Karpas-422 (cell line): ENCODE measurements at regions not wholly inside any gene's neighbourhood (a gene's known extent, or its start where the extent isn't known, plus 50 kb on each side); places are given as distances from the start of the nearest gene placed in this dataset.
"Not testable (repeated sequence)": the region's sequence is repeated elsewhere in the genome, so short reads cannot be mapped to it uniquely, and the experiment has no call there.

Source experiments
- DNase-seq: peaks from one replicate; pipeline ENCODE4 v3.0.0-alpha.2; 2015
- H2AFZ ChIP-seq: fragments of 200-600 bp; sonication (generic); 2 replicates; pipeline ENCODE4 v1.6.1; 2014; ENCODE audit warnings: antibody characterized with exemption, low read length, mixed read lengths
- H3K27ac ChIP-seq: fragments of 200-600 bp; sonication (generic); 2 replicates; pipeline ENCODE4 v1.5.1; 2014; ENCODE audit warnings: mild to moderate bottlenecking, low read length, moderate library complexity
- H3K27me3 ChIP-seq: fragments of 200-600 bp; sonication (generic); 2 replicates; pipeline ENCODE4 v1.6.1; 2014; ENCODE audit warnings: low read length, mixed read lengths
- H3K36me3 ChIP-seq: fragments of 200-600 bp; sonication (generic); 2 replicates; pipeline ENCODE4 v1.6.1; 2014; ENCODE audit warnings: low read length, mixed read lengths; ENCODE audit not compliant: insufficient read depth
- H3K4me1 ChIP-seq: fragments of 200-600 bp; sonication (generic); 2 replicates; pipeline ENCODE4 v1.6.1; 2014; ENCODE audit warnings: mild to moderate bottlenecking, low read length, mixed read lengths
- H3K4me2 ChIP-seq: fragments of 200-600 bp; sonication (generic); 2 replicates; pipeline ENCODE4 v1.6.1; 2014; ENCODE audit warnings: low read length, low read depth, mild to moderate bottlenecking; ENCODE audit not compliant: poor library complexity, severe bottlenecking
- H3K4me3 ChIP-seq: fragments of 200-600 bp; sonication (generic); 2 replicates; pipeline ENCODE4 v1.5.1; 2014; ENCODE audit warnings: mild to moderate bottlenecking, antibody characterized with exemption, low read length, mixed read lengths
- H3K79me2 ChIP-seq: fragments of 200-600 bp; sonication (generic); 2 replicates; pipeline ENCODE4 v1.6.1; 2014; ENCODE audit warnings: mild to moderate bottlenecking, low read length, mixed read lengths
- H3K9ac ChIP-seq: fragments of 200-600 bp; sonication (generic); 2 replicates; pipeline ENCODE4 v1.6.0; 2014; ENCODE audit warnings: low read length
- H3K9me2 ChIP-seq: fragments of 200-600 bp; sonication (generic), shearing (Covaris generic); replicated peaks from 2 replicates; pipeline ENCODE4 v1.6.0; 2014; ENCODE audit warnings: mild to moderate bottlenecking, low read length, moderate library complexity; ENCODE audit not compliant: insufficient read depth
- H3K9me3 ChIP-seq: fragments of 300-700, 200-600 bp; sonication (generic); 2 replicates; pipeline ENCODE4 v1.6.1; 2014; ENCODE audit warnings: low read length, mixed read lengths
- H4K20me1 ChIP-seq: fragments of 200-600 bp; sonication (generic); 2 replicates; pipeline ENCODE4 v1.6.1; 2014; ENCODE audit warnings: mild to moderate bottlenecking, antibody characterized with exemption, low read length, low read depth; ENCODE audit not compliant: insufficient read depth

DNA sequence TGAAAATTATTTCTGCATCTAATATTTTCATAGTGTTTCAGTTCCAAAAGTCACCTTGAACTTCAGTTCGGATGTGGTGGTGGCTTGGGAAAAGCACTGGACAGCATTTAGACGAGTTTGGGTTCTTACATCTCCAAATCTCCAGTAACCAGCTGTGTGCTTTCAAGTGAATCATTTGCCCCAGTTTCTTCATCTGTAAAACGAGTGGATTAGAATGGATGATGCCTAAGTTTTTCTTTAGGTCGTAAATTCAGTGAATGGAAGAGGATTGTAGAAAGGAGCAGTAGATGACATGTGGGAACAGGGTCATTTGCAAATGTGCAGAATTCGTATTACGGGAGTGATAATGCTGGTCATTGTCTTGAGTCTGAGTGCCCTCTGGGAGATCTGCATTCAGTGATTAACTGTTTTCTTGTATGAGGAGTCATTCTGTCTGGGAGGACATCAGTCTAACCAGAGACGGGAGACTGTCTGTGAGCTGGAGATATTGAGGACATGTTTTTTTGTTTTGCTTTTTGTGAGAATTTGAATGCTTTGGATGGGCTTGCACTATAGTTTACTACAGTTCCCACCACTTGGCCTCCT is 641.6 kb upstream of the TBL1XR1 start:
- Histone ChIP-seq H3K9me3 (no peaks in the 10 kb centered on the region), H3K27ac (no peak overlapping the region), H3K9ac (no peak overlapping the region), H3K4me2 (no peak overlapping the region), H3K36me3 (no peaks in the 10 kb centered on the region), H4K20me1 (no peaks in the 10 kb centered on the region), H3K4me1 (no peaks in the 10 kb centered on the region), H3K9me2 (no peaks in the 10 kb centered on the region), H2AFZ (no peak overlapping the region), H3K79me2 (no peaks in the 10 kb centered on the region), H3K4me3 (no peak overlapping the region), H3K27me3 (no peaks in the 10 kb centered on the region)
- DNase-seq, result no peak

DNA sequence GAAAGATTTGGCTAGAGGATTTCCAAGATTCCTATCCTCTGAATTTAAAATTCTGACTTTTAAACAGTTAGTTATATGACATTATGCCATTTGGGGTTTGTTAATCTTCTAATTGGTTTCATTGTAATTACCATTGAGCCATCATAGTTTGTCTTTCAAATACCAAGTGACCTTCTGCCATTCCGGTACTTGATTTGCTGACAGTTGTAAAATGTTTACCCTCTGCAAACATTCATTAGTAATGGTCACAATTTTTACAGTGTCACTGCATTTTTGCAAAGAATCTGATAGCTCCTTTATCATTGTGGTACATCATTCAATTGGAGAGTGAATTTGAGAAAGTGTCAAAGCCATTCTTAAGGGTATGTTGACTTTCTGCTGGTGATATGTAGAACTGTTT is 645.0 kb upstream of the TBL1XR1 start:
- no peaks in the 10 kb centered on the region for H4K20me1 ChIP-seq
- H2AFZ ChIP-seq, result no peak overlapping the region
- H3K4me3 ChIP-seq, result no peak overlapping the region
- H3K4me1 ChIP-seq, result no peaks in the 10 kb centered on the region
- H3K27ac ChIP-seq, result no peak overlapping the region
- H3K9me2 ChIP-seq, result no peaks in the 10 kb centered on the region
- H3K4me2 ChIP-seq, result no peak overlapping the region
- no peaks in the 10 kb centered on the region for H3K36me3 ChIP-seq
- no peaks in the 10 kb centered on the region for H3K27me3 ChIP-seq
- H3K79me2 ChIP-seq, result no peaks in the 10 kb centered on the region
- no peak overlapping the region for H3K9ac ChIP-seq
- H3K9me3 ChIP-seq, result no peaks in the 10 kb centered on the region
- DNase-seq, result no peak

DNA sequence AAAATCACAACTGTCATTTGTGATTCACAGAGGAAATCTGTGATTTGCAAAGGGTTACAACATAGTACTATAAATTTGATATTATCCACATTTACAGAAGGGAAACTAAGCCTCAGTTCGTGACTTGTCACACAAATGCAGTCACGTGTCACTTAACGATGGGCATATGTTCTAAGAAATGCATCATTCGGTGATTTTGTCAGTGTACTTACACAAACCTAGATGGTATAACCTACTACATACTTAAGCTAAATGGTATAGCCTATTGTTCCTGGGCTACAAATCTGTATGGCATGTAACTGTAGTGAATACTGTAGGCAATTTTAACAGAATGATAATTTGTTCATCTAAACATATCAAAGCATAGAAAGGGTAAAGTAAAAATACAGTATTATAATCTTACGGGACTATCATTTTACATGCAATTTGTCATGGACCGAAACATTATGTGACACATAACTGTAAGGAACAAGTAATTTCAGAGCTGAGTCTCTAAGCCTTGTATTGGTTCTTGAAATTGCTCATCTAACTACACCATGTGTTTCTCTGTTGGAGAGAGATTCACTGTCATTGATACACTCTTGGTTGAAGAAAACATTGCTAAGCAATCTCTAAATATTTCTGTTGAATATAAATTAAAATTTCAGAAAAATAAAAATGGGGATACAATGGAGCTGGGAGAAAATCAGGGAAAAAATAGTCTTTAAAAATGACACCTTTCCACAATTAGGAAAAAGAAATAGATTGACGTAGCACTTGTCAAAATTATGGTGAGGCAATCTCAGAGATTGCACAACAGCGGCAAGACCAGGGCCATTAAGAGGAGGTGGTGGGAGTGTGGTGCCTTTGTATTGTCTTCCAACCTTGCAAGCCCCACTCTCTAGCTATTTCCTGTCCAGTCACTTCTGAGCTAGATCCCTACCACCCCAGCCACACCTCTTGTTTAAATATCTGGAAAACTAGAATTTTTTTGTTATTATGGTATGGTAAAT is 645.8 kb upstream of the TBL1XR1 start:
- Histone ChIP-seq H3K27me3 (no peaks in the 10 kb centered on the region), H3K4me3 (no peak overlapping the region), H3K36me3 (no peaks in the 10 kb centered on the region), H3K27ac (no peak overlapping the region), H4K20me1 (no peaks in the 10 kb centered on the region), H3K4me2 (no peak overlapping the region), H3K9me3 (no peaks in the 10 kb centered on the region), H3K79me2 (no peaks in the 10 kb centered on the region), H3K9ac (no peak overlapping the region), H2AFZ (no peak overlapping the region), H3K4me1 (no peaks in the 10 kb centered on the region), H3K9me2 (no peaks in the 10 kb centered on the region)
- no peak for DNase-seq

DNA sequence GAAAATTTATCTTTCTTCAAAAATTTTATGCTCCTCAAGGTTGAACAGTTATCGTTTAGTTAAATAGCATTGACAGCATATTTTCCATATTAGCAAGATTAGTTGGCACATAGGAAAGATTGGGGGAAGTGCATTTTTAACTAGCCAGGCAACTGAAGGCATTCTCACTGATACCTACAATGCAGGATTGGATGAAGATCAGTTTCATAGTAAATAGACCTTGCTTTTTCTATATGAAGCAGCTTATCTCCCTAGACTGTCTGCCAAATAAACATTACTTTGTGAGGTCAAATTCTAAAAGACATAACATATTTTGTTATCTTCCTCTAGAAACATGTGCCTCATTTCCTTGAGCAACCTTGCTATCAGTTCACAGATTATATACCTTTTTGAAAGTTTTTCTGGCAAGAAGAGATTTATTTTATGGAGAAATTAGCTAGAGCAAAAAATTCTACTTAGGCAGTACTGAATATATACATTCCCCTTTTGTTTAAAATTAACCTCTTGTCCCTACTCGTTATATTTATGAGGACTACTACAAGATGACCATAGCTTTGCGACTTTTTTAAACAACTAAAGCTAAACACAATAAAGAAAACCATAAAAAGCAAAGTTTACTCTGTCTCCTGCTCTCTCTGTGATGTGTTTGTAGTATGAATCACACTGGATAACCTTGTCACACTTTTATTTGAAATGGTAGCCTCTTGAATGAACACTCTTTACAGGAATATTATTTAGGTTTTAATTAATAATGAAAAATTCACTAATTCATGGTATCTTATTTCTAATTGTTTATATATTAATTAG is 654.9 kb upstream of the TBL1XR1 start:
- Histone ChIP-seq H3K4me1 (no peaks in the 10 kb centered on the region), H3K4me2 (no peak overlapping the region), H3K9me3 (no peaks in the 10 kb centered on the region), H2AFZ (no peak overlapping the region), H3K36me3 (no peaks in the 10 kb centered on the region), H3K27ac (no peak overlapping the region), H3K9me2 (0 out of 2 replicates have a peak, but pooled peaks cover 5% of the 10 kb centered on the region), H3K27me3 (no peaks in the 10 kb centered on the region), H4K20me1 (no peaks in the 10 kb centered on the region), H3K4me3 (no peak overlapping the region), H3K9ac (no peak overlapping the region), H3K79me2 (no peaks in the 10 kb centered on the region)
- DNase-seq, result no peak

GRCh38 chr3:177855021-177855420 is 657.7 kb upstream of the TBL1XR1 start:
- H3K9ac ChIP-seq, result no peak overlapping the region
- H3K4me1 ChIP-seq, result no peaks in the 10 kb centered on the region
- no peak overlapping the region for H2AFZ ChIP-seq
- no peaks in the 10 kb centered on the region for H3K36me3 ChIP-seq
- H3K4me2 ChIP-seq, result no peak overlapping the region
- no peak overlapping the region for H3K4me3 ChIP-seq
- H3K9me2 ChIP-seq, result no peaks in the 10 kb centered on the region
- H3K9me3 ChIP-seq, result no peaks in the 10 kb centered on the region
- no peak for DNase-seq
- H3K79me2 ChIP-seq, result no peaks in the 10 kb centered on the region
- H4K20me1 ChIP-seq, result no peaks in the 10 kb centered on the region
- H3K27me3 ChIP-seq, result no peaks in the 10 kb centered on the region
- no peak overlapping the region for H3K27ac ChIP-seq

GRCh38 chr3:177860184-177860583 is 662.9 kb upstream of the TBL1XR1 start:
- Histone ChIP-seq H3K9ac (no peak overlapping the region), H3K36me3 (no peaks in the 10 kb centered on the region), H4K20me1 (no peaks in the 10 kb centered on the region), H3K27me3 (no peaks in the 10 kb centered on the region), H3K4me2 (no peak overlapping the region), H3K9me3 (peaks cover 5% of the 10 kb centered on the region), H3K79me2 (no peaks in the 10 kb centered on the region), H3K9me2 (no peaks in the 10 kb centered on the region), H3K4me1 (no peaks in the 10 kb centered on the region), H3K27ac (no peak overlapping the region), H3K4me3 (no peak overlapping the region), H2AFZ (no peak overlapping the region)
- no peak for DNase-seq

GRCh38 chr3:177862962-177863491 is 665.7 kb upstream of the TBL1XR1 start:
- Histone ChIP-seq H3K27me3 (no peaks in the 10 kb centered on the region), H3K27ac (no peak overlapping the region), H3K79me2 (no peaks in the 10 kb centered on the region), H3K4me3 (no peak overlapping the region), H3K4me2 (no peak overlapping the region), H3K9me3 (peaks cover 5% of the 10 kb centered on the region), H3K36me3 (no peaks in the 10 kb centered on the region), H3K9me2 (no peaks in the 10 kb centered on the region), H4K20me1 (no peaks in the 10 kb centered on the region), H2AFZ (no peak overlapping the region), H3K9ac (no peak overlapping the region), H3K4me1 (no peaks in the 10 kb centered on the region)
- no peak for DNase-seq

- not testable (repeated sequence) for H3K27me3 ChIP-seq, DNase-seq, H3K9me3 ChIP-seq, H3K9me2 ChIP-seq, H3K4me1 ChIP-seq, H3K9ac ChIP-seq, H4K20me1 ChIP-seq, H3K36me3 ChIP-seq, H3K79me2 ChIP-seq, H2AFZ ChIP-seq, H3K4me2 ChIP-seq, H3K4me3 ChIP-seq, H3K27ac ChIP-seq
These were observed 665.0 kb upstream of the KCNMB2 start for GRCh38 chr3:177871267-177871666.
